GM23248 (cell line): ENCODE measurements at regions not wholly inside any gene's neighbourhood (a gene's known extent, or its start where the extent isn't known, plus 50 kb on each side); places are given as distances from the start of the nearest gene placed in this dataset.

Source experiments
- EZH2 ChIP-seq: fragments of 200-600 bp; sonication (generic); IDR thresholded peaks from 2 replicates; pipeline ENCODE4 v1.6.1; 2018; ENCODE audit warnings: antibody characterized with exemption, mild to moderate bottlenecking; ENCODE audit not compliant: insufficient read depth, poor library complexity, severe bottlenecking
- EZH2phosphoT487 ChIP-seq: fragments of 200-600 bp; sonication (generic); IDR thresholded peaks from 2 replicates; pipeline ENCODE4 v1.6.1; 2018; ENCODE audit warnings: antibody characterized with exemption, moderate library complexity, mild to moderate bottlenecking, low read depth; ENCODE audit not compliant: insufficient read depth

DNA sequence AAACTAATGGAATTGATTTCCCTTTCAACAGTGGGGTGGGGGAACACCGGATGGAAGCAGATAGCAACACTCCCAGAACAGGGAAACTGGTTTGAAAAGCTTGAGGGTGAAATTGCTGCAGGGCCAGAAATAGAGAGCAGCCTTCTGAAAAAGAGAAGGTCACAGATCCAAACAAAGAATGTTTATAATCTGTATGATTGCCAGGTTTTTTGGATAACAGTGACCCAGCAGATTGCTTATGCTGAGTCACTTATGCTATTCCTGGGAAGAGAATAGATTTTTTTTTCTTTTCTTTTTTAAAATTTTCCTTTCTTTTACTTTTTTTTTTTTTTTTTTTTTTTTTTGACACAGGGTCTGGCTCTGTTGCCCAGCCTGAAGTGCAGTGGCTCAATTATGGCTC lies 641.3 kb downstream of the KCNJ2 start:
- TF ChIP-seq EZH2phosphoT487 (no peak), EZH2 (no peak)
